SK-N-SH treated with all-trans-retinoic acid at 6 μM for 48 hours (cell line): ENCODE measurements at regions not wholly inside any gene's neighbourhood (a gene's known extent, or its start where the extent isn't known, plus 50 kb on each side); places are given as distances from the start of the nearest gene placed in this dataset.
A peak's percentile ranks its signal among the peaks of the same experiment; 100 is the strongest.

Source experiments
- ATAC-seq: fragments of 200-7000 bp; cut with Tn5 transposase; 3 replicates; pipeline ENCODE4 v1.9.1; 2020; ENCODE audit warnings: mild to moderate bottlenecking, moderate library complexity
- ARNTL ChIP-seq: fragments of 450-650 bp; formaldehyde crosslinking; IDR thresholded peaks from 2 replicates; pipeline ENCODE4 v1.5.0; 2020; ENCODE audit warnings: low read depth, mild to moderate bottlenecking, moderate library complexity, borderline replicate concordance
- CREB5 ChIP-seq: fragments of 250-450 bp; sonication (Bioruptor Pico); IDR thresholded peaks from 2 replicates; pipeline ENCODE4 v1.5.1; 2020; ENCODE audit warnings: low read depth, mild to moderate bottlenecking, moderate library complexity
- CSDC2 ChIP-seq: fragments of 250-450 bp; sonication (Bioruptor Pico); IDR thresholded peaks from 2 replicates; pipeline ENCODE4 v1.5.0; 2020; ENCODE audit warnings: mild to moderate bottlenecking, moderate library complexity
- CSRNP3 ChIP-seq: fragments of 250-450 bp; sonication (Bioruptor Pico); IDR thresholded peaks from 2 replicates; pipeline ENCODE4 v1.5.1; 2021; ENCODE audit warnings: mild to moderate bottlenecking, moderate library complexity
- ESRRG ChIP-seq: fragments of 250-450 bp; sonication (Bioruptor Pico); IDR thresholded peaks from 2 replicates; pipeline ENCODE4 v1.6.1; 2021; ENCODE audit warnings: mild to moderate bottlenecking
- GLIS3 ChIP-seq: fragments of 250-450 bp; sonication (Bioruptor Pico); IDR thresholded peaks from 2 replicates; pipeline ENCODE4 v1.5.0; 2020; ENCODE audit warnings: mild to moderate bottlenecking, moderate library complexity
- ISL1 ChIP-seq: fragments of 250-450 bp; sonication (Bioruptor Pico); IDR thresholded peaks from 2 replicates; pipeline ENCODE4 v2.1.2; 2022; ENCODE audit warnings: mild to moderate bottlenecking, moderate library complexity
- OSR1 ChIP-seq: fragments of 250-450 bp; sonication (Bioruptor Pico); IDR thresholded peaks from 2 replicates; pipeline ENCODE4 v1.8.0; 2022; ENCODE audit warnings: moderate library complexity, mild to moderate bottlenecking, inconsistent platforms
- PATZ1 ChIP-seq: fragments of 250-450 bp; sonication (Bioruptor Pico); IDR thresholded peaks from 2 replicates; pipeline ENCODE4 v1.8.0; 2020; ENCODE audit warnings: mild to moderate bottlenecking, moderate library complexity, borderline replicate concordance
- RARB ChIP-seq: fragments of 250-450 bp; sonication (Bioruptor Pico); IDR thresholded peaks from 2 replicates; pipeline ENCODE4 v1.8.0; 2021; ENCODE audit warnings: mild to moderate bottlenecking, moderate library complexity
- TCF4 ChIP-seq: fragments of 250-450 bp; sonication (Bioruptor Pico); IDR thresholded peaks from 2 replicates; pipeline ENCODE4 v1.8.0; 2021; ENCODE audit warnings: mild to moderate bottlenecking, moderate library complexity, borderline replicate concordance
- TOX ChIP-seq: fragments of 250-450 bp; sonication (Bioruptor Pico); IDR thresholded peaks from 2 replicates; pipeline ENCODE4 v1.8.0; 2021; ENCODE audit warnings: mild to moderate bottlenecking, moderate library complexity, borderline replicate concordance
- ZC3H10 ChIP-seq: fragments of 250-450 bp; sonication (Bioruptor Pico); IDR thresholded peaks from 2 replicates; pipeline ENCODE4 v1.5.1; 2021; ENCODE audit warnings: mild to moderate bottlenecking, moderate library complexity
- ZFP3 ChIP-seq: fragments of 250-450 bp; sonication (Bioruptor Pico); IDR thresholded peaks from 2 replicates; pipeline ENCODE4 v1.5.0; 2020; ENCODE audit warnings: mild to moderate bottlenecking, moderate library complexity
- ZFP30 ChIP-seq: fragments of 450-650 bp; formaldehyde crosslinking; IDR thresholded peaks from 2 replicates; pipeline ENCODE4 v1.5.0; 2022; ENCODE audit warnings: mild to moderate bottlenecking, moderate library complexity
- ZNF70 ChIP-seq: fragments of 450-650 bp; formaldehyde crosslinking; IDR thresholded peaks from 2 replicates; pipeline ENCODE4 v1.5.0; 2020; ENCODE audit warnings: mild to moderate bottlenecking, moderate library complexity
- ZNF8 ChIP-seq: fragments of 450-650 bp; formaldehyde crosslinking; IDR thresholded peaks from 2 replicates; pipeline ENCODE4 v1.5.0; 2020; ENCODE audit warnings: mild to moderate bottlenecking, moderate library complexity
- TF ChIP-seq, protein P1 (sequence below): fragments of 250-450 bp; sonication (Bioruptor Pico); IDR thresholded peaks from 2 replicates; pipeline ENCODE4 v1.8.0; 2021; ENCODE audit warnings: low read depth, mild to moderate bottlenecking, moderate library complexity, borderline replicate concordance
- TF ChIP-seq, protein P2 (sequence below): fragments of 250-450 bp; sonication (Bioruptor Pico); IDR thresholded peaks from 2 replicates; pipeline ENCODE4 v1.5.0; 2020; ENCODE audit warnings: mild to moderate bottlenecking, moderate library complexity

DNA sequence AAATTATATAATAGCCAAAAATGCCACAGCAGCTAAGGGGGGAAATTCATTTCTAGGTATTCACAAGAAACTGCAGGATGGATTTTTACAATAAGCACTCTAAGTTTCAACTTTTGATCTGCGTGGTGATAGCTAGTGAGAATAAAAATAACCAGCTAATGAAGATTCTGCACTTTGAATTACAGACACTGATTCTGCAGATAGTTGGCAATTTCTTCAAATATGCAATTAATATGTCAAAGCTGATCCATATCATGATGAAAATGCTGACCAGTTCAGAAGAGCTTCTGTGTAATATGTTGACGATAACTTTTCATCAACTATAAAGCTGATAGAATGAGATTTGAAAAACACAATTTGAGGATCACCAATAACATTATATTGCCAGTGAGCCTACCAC, 1272.9 kb downstream of the EFNB2 start:
- TF ChIP-seq ISL1 (CRISPR knock-in tag) (peak; percentile 67), ZFP3 (CRISPR knock-in tag) (no peak), ZFP30 (CRISPR knock-in tag) (no peak), ARNTL (CRISPR knock-in tag) (no peak), CSRNP3 (CRISPR knock-in tag) (no peak), ZC3H10 (CRISPR knock-in tag) (no peak), GLIS3 (CRISPR knock-in tag) (no peak), ZNF8 (CRISPR knock-in tag) (no peak)
- ATAC-seq: no peak

GRCh38 chr13:105259426-105259825, 1276.0 kb downstream of the EFNB2 start:
- TF ChIP-seq ARNTL (CRISPR knock-in tag) (no peak), CREB5 (CRISPR knock-in tag) (no peak), ISL1 (CRISPR knock-in tag) (no peak), PATZ1 (no peak), TOX (CRISPR knock-in tag) (no peak), RARB (CRISPR knock-in tag) (no peak), ZFP30 (CRISPR knock-in tag) (no peak), CSDC2 (CRISPR knock-in tag) (no peak), ZC3H10 (CRISPR knock-in tag) (no peak), GLIS3 (CRISPR knock-in tag) (no peak), ZNF70 (CRISPR knock-in tag) (no peak), OSR1 (CRISPR knock-in tag) (no peak), TCF4 (CRISPR knock-in tag) (no peak), ESRRG (CRISPR knock-in tag) (no peak), ZNF8 (CRISPR knock-in tag) (no peak)
- TF ChIP-seq, protein P1, sequence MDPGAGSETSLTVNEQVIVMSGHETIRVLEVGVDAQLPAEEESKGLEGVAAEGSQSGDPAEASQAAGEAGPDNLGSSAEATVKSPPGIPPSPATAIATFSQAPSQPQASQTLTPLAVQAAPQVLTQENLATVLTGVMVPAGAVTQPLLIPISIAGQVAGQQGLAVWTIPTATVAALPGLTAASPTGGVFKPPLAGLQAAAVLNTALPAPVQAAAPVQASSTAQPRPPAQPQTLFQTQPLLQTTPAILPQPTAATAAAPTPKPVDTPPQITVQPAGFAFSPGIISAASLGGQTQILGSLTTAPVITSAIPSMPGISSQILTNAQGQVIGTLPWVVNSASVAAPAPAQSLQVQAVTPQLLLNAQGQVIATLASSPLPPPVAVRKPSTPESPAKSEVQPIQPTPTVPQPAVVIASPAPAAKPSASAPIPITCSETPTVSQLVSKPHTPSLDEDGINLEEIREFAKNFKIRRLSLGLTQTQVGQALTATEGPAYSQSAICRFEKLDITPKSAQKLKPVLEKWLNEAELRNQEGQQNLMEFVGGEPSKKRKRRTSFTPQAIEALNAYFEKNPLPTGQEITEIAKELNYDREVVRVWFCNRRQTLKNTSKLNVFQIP (CRISPR knock-in tag): no peak
- TF ChIP-seq, protein P2, sequence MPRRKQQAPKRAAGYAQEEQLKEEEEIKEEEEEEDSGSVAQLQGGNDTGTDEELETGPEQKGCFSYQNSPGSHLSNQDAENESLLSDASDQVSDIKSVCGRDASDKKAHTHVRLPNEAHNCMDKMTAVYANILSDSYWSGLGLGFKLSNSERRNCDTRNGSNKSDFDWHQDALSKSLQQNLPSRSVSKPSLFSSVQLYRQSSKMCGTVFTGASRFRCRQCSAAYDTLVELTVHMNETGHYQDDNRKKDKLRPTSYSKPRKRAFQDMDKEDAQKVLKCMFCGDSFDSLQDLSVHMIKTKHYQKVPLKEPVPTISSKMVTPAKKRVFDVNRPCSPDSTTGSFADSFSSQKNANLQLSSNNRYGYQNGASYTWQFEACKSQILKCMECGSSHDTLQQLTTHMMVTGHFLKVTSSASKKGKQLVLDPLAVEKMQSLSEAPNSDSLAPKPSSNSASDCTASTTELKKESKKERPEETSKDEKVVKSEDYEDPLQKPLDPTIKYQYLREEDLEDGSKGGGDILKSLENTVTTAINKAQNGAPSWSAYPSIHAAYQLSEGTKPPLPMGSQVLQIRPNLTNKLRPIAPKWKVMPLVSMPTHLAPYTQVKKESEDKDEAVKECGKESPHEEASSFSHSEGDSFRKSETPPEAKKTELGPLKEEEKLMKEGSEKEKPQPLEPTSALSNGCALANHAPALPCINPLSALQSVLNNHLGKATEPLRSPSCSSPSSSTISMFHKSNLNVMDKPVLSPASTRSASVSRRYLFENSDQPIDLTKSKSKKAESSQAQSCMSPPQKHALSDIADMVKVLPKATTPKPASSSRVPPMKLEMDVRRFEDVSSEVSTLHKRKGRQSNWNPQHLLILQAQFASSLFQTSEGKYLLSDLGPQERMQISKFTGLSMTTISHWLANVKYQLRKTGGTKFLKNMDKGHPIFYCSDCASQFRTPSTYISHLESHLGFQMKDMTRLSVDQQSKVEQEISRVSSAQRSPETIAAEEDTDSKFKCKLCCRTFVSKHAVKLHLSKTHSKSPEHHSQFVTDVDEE (CRISPR knock-in tag): no peak
- TF ChIP-seq, all 23 proteins: peak for 0
- ATAC-seq: no peak

DNA sequence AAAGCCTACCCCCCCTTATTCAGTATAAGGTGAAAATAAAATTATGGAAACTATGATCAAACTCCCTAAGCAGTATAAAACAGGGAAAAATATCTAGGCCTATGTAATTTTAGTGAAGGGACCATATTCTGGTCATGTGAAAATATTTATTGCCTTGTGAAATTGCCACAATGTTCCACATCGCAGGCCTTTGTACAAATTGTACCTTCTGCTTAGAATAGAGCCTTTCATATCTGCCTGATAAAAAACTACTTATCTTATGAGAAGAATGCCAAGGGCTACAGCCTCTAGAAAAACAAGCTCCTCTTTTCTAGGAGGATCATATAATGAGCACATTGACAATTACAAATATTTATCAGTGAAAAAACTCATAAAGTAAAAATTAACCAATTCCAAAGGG, 1280.0 kb downstream of the EFNB2 start:
- TF ChIP-seq CSDC2 (CRISPR knock-in tag): no peak
- TF ChIP-seq CSRNP3 (CRISPR knock-in tag): no peak
- no peak for ATAC-seq
